ENCODE measurements at regions not wholly inside any gene's neighbourhood (a gene's known extent, or its start where the extent isn't known, plus 50 kb on each side); places are given as distances from the start of the nearest gene placed in this dataset.
"Not testable (repeated sequence)": the region's sequence is repeated elsewhere in the genome, so short reads cannot be mapped to it uniquely, and the experiment has no call there.

DNA sequence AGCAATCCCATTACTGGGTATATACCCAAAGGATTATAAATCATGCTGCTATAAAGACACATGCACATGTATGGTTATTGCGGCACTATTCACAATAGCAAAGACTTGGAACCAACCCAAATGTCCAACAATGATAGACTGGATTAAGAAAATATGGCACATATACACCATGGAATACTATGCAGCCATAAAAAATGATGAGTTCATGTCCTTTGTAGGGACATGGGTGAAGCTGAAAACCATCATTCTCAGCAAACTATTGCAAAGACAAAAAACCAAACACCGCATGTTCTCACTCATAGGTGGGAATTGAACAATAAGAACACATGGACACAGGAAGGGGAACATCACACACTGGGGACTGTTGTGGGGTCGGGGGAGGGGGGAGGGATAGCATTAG is 120.9 kb upstream of the TNFSF4 start:
- POLR2A ChIA-PET; H3K36me3 ChIP-seq (ENCODE audit: control insufficient read depth in 2 of 3, insufficient read depth in 3 of 3, low read length in 3 of 3); H3K27ac ChIP-seq (ENCODE audit: low read depth, low read length); H3K4me1 ChIP-seq (ENCODE audit: control insufficient read depth in 2 of 2, insufficient read depth in 2 of 2, low read length in 2 of 2); H3K9me3 ChIP-seq (ENCODE audit: control insufficient read depth in 2 of 3, low read length in 3 of 3); H3K27me3 ChIP-seq (ENCODE audit: control insufficient read depth in 2 of 2, insufficient read depth in 2 of 2, low read length in 2 of 2); CTCF ChIA-PET; H3K4me3 Mint-ChIP-seq; H3K27me3 Mint-ChIP-seq; H3K4me3 ChIP-seq (ENCODE audit: low read length); intact Hi-C loops (cut with micrococcal nuclease); DNase-seq; H3K27ac Mint-ChIP-seq; ATAC-seq: not testable (repeated sequence)
- H3K4me1 Mint-ChIP-seq = peaks cover 0 to 19% (median 15%) of the 10 kb centered on the region in 7 donors
- H3K9me3 Mint-ChIP-seq = peaks cover 3 to 23% (median 9%) of the 10 kb centered on the region in 11 donors
- peaks cover 6 to 18% (median 9%) of the 10 kb centered on the region in 5 donors for H3K36me3 Mint-ChIP-seq

GRCh38 chr1:173328961-173329360 is 121.8 kb upstream of the TNFSF4 start:
- Histone ChIP-seq H3K27ac (ENCODE audit: low read depth, low read length) (no peak overlapping the region), H3K36me3 (ENCODE audit: control insufficient read depth in 2 of 3, insufficient read depth in 3 of 3, low read length in 3 of 3) (no peaks in the 10 kb centered on the region), H3K4me1 (ENCODE audit: control insufficient read depth in 2 of 2, insufficient read depth in 2 of 2, low read length in 2 of 2) (no peaks in the 10 kb centered on the region), H3K4me3 (ENCODE audit: low read length) (no peak overlapping the region), H3K27me3 (ENCODE audit: control insufficient read depth in 2 of 2, insufficient read depth in 2 of 2, low read length in 2 of 2) (no peaks in the 10 kb centered on the region), H3K9me3 (ENCODE audit: control insufficient read depth in 2 of 3, low read length in 3 of 3) (no peaks in the 10 kb centered on the region)
- Mint-ChIP-seq H3K9me3 (peaks cover 0 to 15% (median 4%) of the 10 kb centered on the region in 11 donors), H3K4me3 (no peak overlapping the region), H3K27ac (no peak overlapping the region), H3K36me3 (peaks cover 0 to 8% (median 6%) of the 10 kb centered on the region in 5 donors), H3K27me3 (no peaks in the 10 kb centered on the region), H3K4me1 (peaks cover 0 to 19% (median 15%) of the 10 kb centered on the region in 7 donors)
- no peak for DNase-seq
- intact Hi-C loops (cut with micrococcal nuclease) = no loop called here
- no peak for ATAC-seq
- CTCF ChIA-PET = no interaction called here
- POLR2A ChIA-PET = no interaction called here

DNA sequence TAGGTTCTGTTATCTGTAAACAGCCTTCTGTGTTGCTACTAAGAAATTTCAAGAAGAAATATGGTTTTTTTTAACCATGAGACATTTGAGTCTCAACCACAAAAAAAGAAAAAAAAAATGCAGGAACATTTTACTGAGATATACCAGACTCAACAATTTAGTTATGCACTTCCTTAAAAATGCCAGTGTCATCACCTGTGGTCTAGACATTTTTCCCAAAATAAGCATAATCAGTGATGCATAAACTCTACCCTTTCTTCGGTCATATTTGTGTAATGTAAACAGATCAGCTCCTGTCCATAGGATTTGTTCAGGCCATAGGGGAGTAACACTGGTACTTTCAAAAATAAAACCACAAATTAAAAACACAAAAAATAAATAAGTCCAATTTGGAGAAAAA is 122.6 kb upstream of the TNFSF4 start:
- CTCF ChIA-PET = no interaction called here
- Histone ChIP-seq H3K36me3 (ENCODE audit: control insufficient read depth in 2 of 3, insufficient read depth in 3 of 3, low read length in 3 of 3) (no peaks in the 10 kb centered on the region), H3K27me3 (ENCODE audit: control insufficient read depth in 2 of 2, insufficient read depth in 2 of 2, low read length in 2 of 2) (no peaks in the 10 kb centered on the region), H3K9me3 (ENCODE audit: control insufficient read depth in 2 of 3, low read length in 3 of 3) (no peaks in the 10 kb centered on the region), H3K27ac (ENCODE audit: low read depth, low read length) (no peak overlapping the region), H3K4me1 (ENCODE audit: control insufficient read depth in 2 of 2, insufficient read depth in 2 of 2, low read length in 2 of 2) (no peaks in the 10 kb centered on the region), H3K4me3 (ENCODE audit: low read length) (no peak overlapping the region)
- no peak overlapping the region for H3K27ac Mint-ChIP-seq
- peaks cover 0 to 8% (median 2%) of the 10 kb centered on the region in 11 donors for H3K9me3 Mint-ChIP-seq
- no peaks in the 10 kb centered on the region for H3K27me3 Mint-ChIP-seq
- POLR2A ChIA-PET = no interaction called here
- intact Hi-C loops (cut with micrococcal nuclease) = no loop called here
- H3K4me3 Mint-ChIP-seq = no peak overlapping the region
- ATAC-seq (no peak), DNase-seq (no peak)
- H3K36me3 Mint-ChIP-seq = peaks cover 0 to 9% (median 3%) of the 10 kb centered on the region in 5 donors
- H3K4me1 Mint-ChIP-seq = peaks cover 0 to 19% (median 15%) of the 10 kb centered on the region in 7 donors

- intact Hi-C loops (cut with micrococcal nuclease) = no loop called here
- ATAC-seq (no peak), DNase-seq (no peak)
- Histone ChIP-seq H3K9me3 (ENCODE audit: control insufficient read depth in 2 of 3, low read length in 3 of 3) (no peaks in the 10 kb centered on the region), H3K4me3 (ENCODE audit: low read length) (no peak overlapping the region), H3K36me3 (ENCODE audit: control insufficient read depth in 2 of 3, insufficient read depth in 3 of 3, low read length in 3 of 3) (no peaks in the 10 kb centered on the region), H3K27ac (ENCODE audit: low read depth, low read length) (no peak overlapping the region), H3K27me3 (ENCODE audit: control insufficient read depth in 2 of 2, insufficient read depth in 2 of 2, low read length in 2 of 2) (no peaks in the 10 kb centered on the region), H3K4me1 (ENCODE audit: control insufficient read depth in 2 of 2, insufficient read depth in 2 of 2, low read length in 2 of 2) (no peaks in the 10 kb centered on the region)
- ChIA-PET CTCF (no interaction called here), POLR2A (no interaction called here)
- peaks cover 0 to 7% (median 2%) of the 10 kb centered on the region in 11 donors for H3K9me3 Mint-ChIP-seq
- H3K36me3 Mint-ChIP-seq = peaks cover 0 to 15% (median 5%) of the 10 kb centered on the region in 5 donors
- peak overlapping the region in 2 of 10 donors; percentile 21 to 63 for H3K4me3 Mint-ChIP-seq
- peak overlapping the region in 3 of 9 donors; percentile 84 to 90 (median 85) for H3K27ac Mint-ChIP-seq
- H3K27me3 Mint-ChIP-seq = no peaks in the 10 kb centered on the region
- H3K4me1 Mint-ChIP-seq = peaks cover 0 to 19% (median 15%) of the 10 kb centered on the region in 7 donors
Observed at GRCh38 chr1:173330149-173330951, 123.2 kb upstream of the TNFSF4 start.

GRCh38 chr1:173330952-173331548 is 123.9 kb upstream of the TNFSF4 start:
- intact Hi-C loops (cut with micrococcal nuclease); POLR2A ChIA-PET: not testable (repeated sequence)
- peak overlapping the region in 9 of 10 donors; percentile 21 to 82 (median 60) for H3K4me3 Mint-ChIP-seq

DNA sequence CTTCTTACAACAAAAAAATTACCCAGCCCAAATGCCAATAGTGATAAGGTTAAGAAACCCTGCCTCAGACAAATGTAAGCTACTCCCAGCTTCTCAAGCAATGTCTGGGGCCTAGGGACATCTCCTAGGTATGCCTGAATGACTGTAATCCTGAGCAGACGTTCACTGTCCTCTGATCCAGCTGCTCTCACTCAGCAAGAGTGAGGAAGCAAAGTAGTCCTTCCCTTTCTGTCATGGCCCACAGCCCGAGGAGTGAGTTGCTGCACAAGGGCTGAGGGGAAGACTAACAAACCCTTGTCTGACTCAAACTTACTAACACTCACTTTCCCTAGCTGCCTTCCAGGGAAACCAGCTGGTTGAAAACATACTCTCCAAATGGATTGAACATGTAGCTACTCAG is 124.9 kb upstream of the TNFSF4 start:
- Mint-ChIP-seq H3K27me3 (no peaks in the 10 kb centered on the region), H3K4me3 (peak overlapping the region in 3 of 10 donors; percentile 18 to 63 (median 60)), H3K27ac (peak overlapping the region in 8 of 9 donors; percentile 9 to 90 (median 71)), H3K36me3 (peaks cover 0 to 15% (median 5%) of the 10 kb centered on the region in 5 donors), H3K9me3 (peaks cover 0 to 3% (median 0%) of the 10 kb centered on the region in 11 donors), H3K4me1 (peaks cover 0 to 19% (median 15%) of the 10 kb centered on the region in 7 donors)
- POLR2A ChIA-PET = interaction anchor here (0.5 kb wide), 1 partner anchor 359 kb away, joined by 3 read pairs; no protein-coding TSS in a partner anchor
- Histone ChIP-seq H3K27me3 (ENCODE audit: control insufficient read depth in 2 of 2, insufficient read depth in 2 of 2, low read length in 2 of 2) (no peaks in the 10 kb centered on the region), H3K27ac (ENCODE audit: low read depth, low read length) (no peak overlapping the region), H3K4me3 (ENCODE audit: low read length) (no peak overlapping the region), H3K36me3 (ENCODE audit: control insufficient read depth in 2 of 3, insufficient read depth in 3 of 3, low read length in 3 of 3) (no peaks in the 10 kb centered on the region), H3K4me1 (ENCODE audit: control insufficient read depth in 2 of 2, insufficient read depth in 2 of 2, low read length in 2 of 2) (no peaks in the 10 kb centered on the region), H3K9me3 (ENCODE audit: control insufficient read depth in 2 of 3, low read length in 3 of 3) (no peaks in the 10 kb centered on the region)
- ATAC-seq (peak; percentile 34), DNase-seq (no peak)
- CTCF ChIA-PET = no interaction called here
- intact Hi-C loops (cut with micrococcal nuclease) = no loop called here

More at GRCh38 chr1:173330952-173331548, 123.9 kb upstream of the TNFSF4 start:
- H3K9me3 Mint-ChIP-seq; H3K27me3 Mint-ChIP-seq; H3K27me3 ChIP-seq (ENCODE audit: control insufficient read depth in 2 of 2, insufficient read depth in 2 of 2, low read length in 2 of 2); H3K4me1 ChIP-seq (ENCODE audit: control insufficient read depth in 2 of 2, insufficient read depth in 2 of 2, low read length in 2 of 2); CTCF ChIA-PET; H3K4me3 ChIP-seq (ENCODE audit: low read length); H3K9me3 ChIP-seq (ENCODE audit: control insufficient read depth in 2 of 3, low read length in 3 of 3); H3K36me3 ChIP-seq (ENCODE audit: control insufficient read depth in 2 of 3, insufficient read depth in 3 of 3, low read length in 3 of 3): not testable (repeated sequence)
- Mint-ChIP-seq H3K4me1 (peaks cover 0 to 19% (median 15%) of the 10 kb centered on the region in 7 donors), H3K27ac (peak overlapping the region; percentile 20 to 90 (median 76)), H3K36me3 (peaks cover 0 to 15% (median 5%) of the 10 kb centered on the region in 5 donors)
- H3K27ac ChIP-seq (ENCODE audit: low read depth, low read length) = peak overlapping the region; percentile 51
- peak in 5 of 9 donors; percentile 7 to 43 (median 18) for DNase-seq
- peak; percentile 66 for ATAC-seq
